DND-41 (cell line): ENCODE measurements at regions not wholly inside any gene's neighbourhood (a gene's known extent, or its start where the extent isn't known, plus 50 kb on each side); places are given as distances from the start of the nearest gene placed in this dataset.

Experiments
- EZH2 ChIP-seq: IDR thresholded peaks from 3 replicates; pipeline ENCODE4 v1.6.1; 2012; ENCODE audit warnings: borderline replicate concordance, low read depth, mild to moderate bottlenecking, moderate library complexity, low read length, inconsistent platforms; ENCODE audit not compliant: severe bottlenecking
- TF ChIP-seq, protein P1 (sequence below): IDR thresholded peaks from 2 replicates; pipeline ENCODE4 v1.5.1; 2012; ENCODE audit warnings: borderline replicate concordance, low read length, moderate library complexity, mild to moderate bottlenecking; ENCODE audit not compliant: poor library complexity, severe bottlenecking; ENCODE audit errors: extremely low read depth

DNA sequence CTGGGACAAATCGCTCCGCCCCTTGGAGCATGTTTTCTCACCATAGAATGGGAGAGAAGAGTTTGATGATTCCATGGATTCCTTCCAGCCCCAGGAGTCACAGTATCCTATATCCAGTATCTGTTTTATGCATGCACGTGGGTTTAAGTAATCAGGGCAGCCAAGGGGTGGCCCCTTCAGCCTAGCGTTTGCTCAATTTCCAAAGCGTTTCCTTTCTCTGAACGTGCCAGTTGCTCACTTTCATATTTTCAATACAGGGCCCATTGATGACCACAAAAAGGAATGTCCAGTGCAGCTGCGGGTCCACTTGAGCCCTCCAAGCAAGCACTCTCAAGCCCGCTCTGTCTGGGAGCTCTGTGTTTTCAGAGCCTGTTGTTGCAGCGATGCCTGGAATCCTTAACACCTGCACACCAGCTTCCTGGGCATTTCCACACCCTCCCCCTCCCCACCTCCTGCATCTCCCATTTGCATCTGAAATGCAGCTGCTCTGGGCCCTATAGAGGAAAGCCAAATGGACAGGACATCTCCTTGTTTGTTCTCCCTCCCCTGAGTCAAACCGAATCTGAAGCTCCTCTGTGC lies 164.3 kb upstream of the LPP start:
- TF ChIP-seq, protein P1, sequence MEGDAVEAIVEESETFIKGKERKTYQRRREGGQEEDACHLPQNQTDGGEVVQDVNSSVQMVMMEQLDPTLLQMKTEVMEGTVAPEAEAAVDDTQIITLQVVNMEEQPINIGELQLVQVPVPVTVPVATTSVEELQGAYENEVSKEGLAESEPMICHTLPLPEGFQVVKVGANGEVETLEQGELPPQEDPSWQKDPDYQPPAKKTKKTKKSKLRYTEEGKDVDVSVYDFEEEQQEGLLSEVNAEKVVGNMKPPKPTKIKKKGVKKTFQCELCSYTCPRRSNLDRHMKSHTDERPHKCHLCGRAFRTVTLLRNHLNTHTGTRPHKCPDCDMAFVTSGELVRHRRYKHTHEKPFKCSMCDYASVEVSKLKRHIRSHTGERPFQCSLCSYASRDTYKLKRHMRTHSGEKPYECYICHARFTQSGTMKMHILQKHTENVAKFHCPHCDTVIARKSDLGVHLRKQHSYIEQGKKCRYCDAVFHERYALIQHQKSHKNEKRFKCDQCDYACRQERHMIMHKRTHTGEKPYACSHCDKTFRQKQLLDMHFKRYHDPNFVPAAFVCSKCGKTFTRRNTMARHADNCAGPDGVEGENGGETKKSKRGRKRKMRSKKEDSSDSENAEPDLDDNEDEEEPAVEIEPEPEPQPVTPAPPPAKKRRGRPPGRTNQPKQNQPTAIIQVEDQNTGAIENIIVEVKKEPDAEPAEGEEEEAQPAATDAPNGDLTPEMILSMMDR = no peak
- no peak for TF ChIP-seq EZH2
